ENCODE measurements at regions not wholly inside any gene's neighbourhood (a gene's known extent, or its start where the extent isn't known, plus 50 kb on each side); places are given as distances from the start of the nearest gene placed in this dataset.

DNA sequence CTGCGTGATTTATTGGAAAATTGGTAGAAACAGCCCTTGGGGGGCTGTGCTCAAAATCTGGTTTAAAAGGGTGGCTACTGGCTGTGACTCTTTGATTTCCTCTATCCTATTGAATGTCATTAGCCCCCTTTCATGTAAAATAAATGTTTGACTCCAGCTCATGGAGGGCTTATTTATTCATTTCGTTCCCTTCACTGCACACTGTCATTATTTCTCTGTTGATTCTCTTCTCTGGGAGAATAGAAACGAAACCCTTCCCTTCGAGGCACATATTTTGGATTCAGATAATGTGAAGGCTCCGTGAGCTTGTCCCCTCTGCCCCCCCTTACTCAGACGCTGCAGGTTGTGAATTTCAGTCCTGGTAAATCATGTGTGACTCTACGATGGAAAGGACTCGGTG lies 203.9 kb upstream of the GPR26 start:
- Mint-ChIP-seq H3K4me3 (no peak overlapping the region), H3K9me3 (no peaks in the 10 kb centered on the region), H3K4me1 (ENCODE audit: low read depth) (no peaks in the 10 kb centered on the region), H3K36me3 (no peaks in the 10 kb centered on the region), H3K27me3 (peaks cover 4% of the 10 kb centered on the region), H3K27ac (no peak overlapping the region)
- DNase-seq = no peak
- CTCF ChIA-PET = no interaction called here
- POLR2A ChIA-PET = no interaction called here
- intact Hi-C loops (cut with micrococcal nuclease) = no loop called here

DNA sequence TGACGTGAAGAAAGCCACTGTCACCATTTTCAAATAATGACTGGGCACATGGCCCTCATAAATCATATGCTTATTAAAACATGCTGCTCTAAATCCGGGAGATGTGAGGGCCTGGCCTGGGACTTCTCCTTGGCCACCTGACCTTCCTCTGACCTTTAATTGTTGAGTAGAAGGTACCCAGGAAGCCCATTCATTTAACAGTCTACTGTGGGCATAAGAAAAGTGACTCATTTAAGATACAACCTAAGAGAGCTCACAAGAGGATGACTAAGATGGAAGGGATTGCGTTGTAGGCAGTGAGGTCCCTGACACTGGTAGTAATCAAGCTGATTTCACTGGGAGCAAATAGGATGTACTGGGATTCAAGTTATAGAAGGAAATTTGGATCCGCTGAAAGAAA lies 203.4 kb upstream of the GPR26 start:
- no peaks in the 10 kb centered on the region for H3K36me3 Mint-ChIP-seq
- ChIA-PET CTCF (no interaction called here), POLR2A (no interaction called here)
- no peak for DNase-seq
- no peak overlapping the region for H3K27ac Mint-ChIP-seq
- no peaks in the 10 kb centered on the region for H3K4me1 Mint-ChIP-seq (ENCODE audit: low read depth)
- H3K4me3 Mint-ChIP-seq = no peak overlapping the region
- intact Hi-C loops (cut with micrococcal nuclease) = no loop called here
- peaks cover 4% of the 10 kb centered on the region for H3K27me3 Mint-ChIP-seq
- H3K9me3 Mint-ChIP-seq = no peaks in the 10 kb centered on the region

DNA sequence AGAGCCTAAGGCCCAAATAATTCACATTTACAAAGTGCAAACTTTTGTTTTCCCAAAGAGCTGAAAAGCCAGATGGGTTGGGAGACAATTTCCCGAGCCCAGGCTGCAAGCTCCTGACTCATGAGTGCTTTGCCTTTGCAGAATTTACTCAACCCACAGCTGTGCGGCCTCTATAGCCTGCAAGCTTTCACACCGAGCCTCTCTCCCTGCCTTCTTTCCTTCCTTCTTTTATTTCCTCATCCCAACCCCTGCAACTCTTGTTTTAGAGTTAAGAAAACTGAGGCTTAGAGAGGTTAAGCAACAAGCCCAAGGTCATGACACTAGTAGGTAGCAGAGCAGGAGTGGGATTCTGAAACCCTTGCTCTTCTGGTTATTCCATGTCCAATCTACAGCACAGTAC lies 203.0 kb upstream of the GPR26 start:
- H3K36me3 Mint-ChIP-seq = no peaks in the 10 kb centered on the region
- peaks cover 4% of the 10 kb centered on the region for H3K27me3 Mint-ChIP-seq
- POLR2A ChIA-PET = no interaction called here
- H3K27ac Mint-ChIP-seq = no peak overlapping the region
- no peaks in the 10 kb centered on the region for H3K4me1 Mint-ChIP-seq (ENCODE audit: low read depth)
- intact Hi-C loops (cut with micrococcal nuclease) = no loop called here
- no peak for DNase-seq
- CTCF ChIA-PET = no interaction called here
- H3K9me3 Mint-ChIP-seq = no peaks in the 10 kb centered on the region
- H3K4me3 Mint-ChIP-seq = no peak overlapping the region

DNA sequence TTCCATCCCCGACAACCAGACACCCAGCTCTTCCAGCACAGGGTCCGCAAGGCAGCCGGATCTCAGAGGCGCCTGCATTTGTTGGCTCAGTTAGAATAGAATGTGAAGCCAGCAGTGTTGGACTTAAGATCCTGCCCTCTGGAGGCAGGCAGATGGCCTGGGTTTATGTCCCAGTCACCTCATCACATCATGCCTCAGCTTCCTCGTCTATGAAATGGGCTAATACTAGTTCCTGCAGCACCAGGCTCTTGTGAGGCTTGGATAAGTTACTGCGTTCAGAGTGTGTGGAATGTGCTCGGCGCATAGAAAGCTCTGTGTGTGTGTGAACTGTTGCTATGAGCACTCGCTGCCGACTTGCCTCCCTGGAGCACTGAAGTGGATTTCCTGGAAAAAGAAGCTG lies 202.5 kb upstream of the GPR26 start:
- DNase-seq = no peak
- H3K27ac Mint-ChIP-seq = no peak overlapping the region
- POLR2A ChIA-PET = no interaction called here
- peaks cover 3% of the 10 kb centered on the region for H3K27me3 Mint-ChIP-seq
- intact Hi-C loops (cut with micrococcal nuclease) = no loop called here
- CTCF ChIA-PET = no interaction called here
- no peaks in the 10 kb centered on the region for H3K4me1 Mint-ChIP-seq (ENCODE audit: low read depth)
- no peak overlapping the region for H3K4me3 Mint-ChIP-seq
- H3K9me3 Mint-ChIP-seq = no peaks in the 10 kb centered on the region
- H3K36me3 Mint-ChIP-seq = no peaks in the 10 kb centered on the region

DNA sequence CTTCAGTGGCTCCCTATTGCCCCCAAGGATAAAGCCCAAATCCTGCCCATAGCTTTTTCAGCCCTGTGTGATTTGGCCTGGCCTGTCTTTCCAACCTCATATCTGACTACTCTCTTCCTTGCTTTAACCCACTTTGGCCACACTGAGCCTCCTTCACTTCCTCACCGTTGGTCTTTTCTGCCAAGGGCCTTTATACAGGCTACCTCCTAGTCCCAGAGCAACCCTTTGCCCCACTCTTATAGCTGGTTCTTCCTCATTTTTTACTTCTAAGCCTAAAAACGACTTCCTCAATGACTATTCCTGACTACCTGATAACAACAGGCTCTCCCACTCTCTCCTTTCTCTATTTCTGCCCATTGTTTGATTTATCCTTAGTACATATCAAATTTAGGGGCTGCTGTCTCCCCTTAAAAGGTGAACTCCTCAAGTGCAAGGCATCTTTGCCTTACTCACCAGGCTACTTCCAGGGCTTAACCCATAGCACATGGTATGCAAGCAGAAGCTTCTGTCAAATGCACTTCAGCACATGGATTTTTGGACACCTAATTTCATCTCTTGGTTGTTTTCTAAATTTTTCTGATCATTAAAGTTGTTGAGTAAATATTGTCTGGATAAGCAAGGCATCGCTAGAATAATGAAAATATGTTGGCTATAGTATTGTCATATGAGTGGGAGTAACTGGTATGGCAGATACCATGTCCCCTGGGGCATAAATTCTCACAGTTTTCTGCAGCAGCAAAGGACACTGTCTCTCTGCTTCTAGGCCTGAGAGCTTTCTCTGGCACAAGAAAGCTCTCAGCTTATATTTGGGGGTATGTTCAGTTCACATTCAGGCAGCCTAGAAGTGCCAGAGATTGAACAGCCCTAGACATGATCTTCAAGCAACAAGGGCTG lies 201.5 kb upstream of the GPR26 start:
- H3K4me1 Mint-ChIP-seq (ENCODE audit: low read depth) = no peaks in the 10 kb centered on the region

DNA sequence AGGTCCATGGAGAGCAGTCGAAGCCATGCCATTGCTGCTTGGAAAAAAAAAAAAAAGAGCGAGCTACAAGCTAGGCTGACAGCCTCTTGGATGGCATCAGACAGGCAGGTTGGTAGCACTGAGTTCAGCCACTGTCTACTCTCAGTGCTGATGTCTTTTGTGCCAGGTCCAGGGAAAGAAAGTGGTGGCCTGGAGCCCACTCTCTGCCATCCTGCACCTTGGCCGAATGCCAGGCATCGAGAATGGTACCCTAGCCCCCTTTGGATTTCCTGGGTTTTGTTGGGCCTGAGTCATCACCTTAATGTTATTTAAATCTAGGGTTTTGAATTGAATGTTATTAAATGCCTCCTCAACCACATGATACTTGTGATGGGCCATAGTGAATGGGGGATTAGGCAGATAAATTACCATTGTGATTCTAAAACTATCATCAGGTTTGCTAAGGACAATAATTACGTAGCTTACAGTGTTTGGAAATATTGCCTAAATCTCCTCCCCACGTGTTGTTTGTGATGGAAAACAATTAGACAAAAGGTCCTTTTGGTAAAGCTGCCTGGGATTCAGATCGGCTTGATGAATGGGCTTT lies 195.7 kb upstream of the GPR26 start:
- Mint-ChIP-seq H3K4me1 (ENCODE audit: low read depth) (no peaks in the 10 kb centered on the region), H3K27me3 (peaks cover 1% of the 10 kb centered on the region), H3K27ac (no peak overlapping the region), H3K9me3 (no peaks in the 10 kb centered on the region), H3K36me3 (no peaks in the 10 kb centered on the region), H3K4me3 (no peak overlapping the region)
- ChIA-PET POLR2A (no interaction called here), CTCF (no interaction called here)
- DNase-seq = no peak
- intact Hi-C loops (cut with micrococcal nuclease) = no loop called here

More for the DNA sequence above, 201.5 kb upstream of the GPR26 start:
- ChIA-PET CTCF (no interaction called here), POLR2A (no interaction called here)
- Mint-ChIP-seq H3K27ac (no peak overlapping the region), H3K36me3 (no peaks in the 10 kb centered on the region), H3K27me3 (peaks cover 3% of the 10 kb centered on the region), H3K9me3 (no peaks in the 10 kb centered on the region), H3K4me3 (no peak overlapping the region)
- no peak for DNase-seq
- intact Hi-C loops (cut with micrococcal nuclease) = no loop called here

DNA sequence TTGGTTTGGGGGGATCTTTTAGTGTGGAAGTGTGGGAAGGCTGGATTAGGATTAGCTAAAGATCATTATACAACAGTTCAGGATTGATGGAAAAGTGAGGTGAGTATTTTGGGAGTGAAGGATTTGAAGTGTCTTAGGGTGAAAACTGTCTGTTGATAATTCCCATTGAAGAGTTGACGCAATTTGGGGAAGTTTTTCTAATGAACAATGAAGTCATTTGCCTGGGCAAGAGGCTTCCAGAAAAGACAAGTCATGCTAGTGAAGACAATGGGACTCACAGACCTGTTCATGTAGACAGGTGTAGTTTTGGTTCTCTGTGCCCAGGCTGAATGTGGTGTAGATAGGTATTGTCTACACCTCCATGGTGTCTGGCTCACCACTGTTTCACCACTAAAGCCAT lies 194.3 kb upstream of the GPR26 start:
- H3K4me3 Mint-ChIP-seq = no peak overlapping the region
- H3K27me3 Mint-ChIP-seq = peaks cover 1% of the 10 kb centered on the region
- ChIA-PET CTCF (no interaction called here), POLR2A (no interaction called here)
- intact Hi-C loops (cut with micrococcal nuclease) = no loop called here
- no peak overlapping the region for H3K27ac Mint-ChIP-seq
- H3K9me3 Mint-ChIP-seq = no peaks in the 10 kb centered on the region
- no peak for DNase-seq
- H3K4me1 Mint-ChIP-seq (ENCODE audit: low read depth) = no peaks in the 10 kb centered on the region
- no peaks in the 10 kb centered on the region for H3K36me3 Mint-ChIP-seq

DNA sequence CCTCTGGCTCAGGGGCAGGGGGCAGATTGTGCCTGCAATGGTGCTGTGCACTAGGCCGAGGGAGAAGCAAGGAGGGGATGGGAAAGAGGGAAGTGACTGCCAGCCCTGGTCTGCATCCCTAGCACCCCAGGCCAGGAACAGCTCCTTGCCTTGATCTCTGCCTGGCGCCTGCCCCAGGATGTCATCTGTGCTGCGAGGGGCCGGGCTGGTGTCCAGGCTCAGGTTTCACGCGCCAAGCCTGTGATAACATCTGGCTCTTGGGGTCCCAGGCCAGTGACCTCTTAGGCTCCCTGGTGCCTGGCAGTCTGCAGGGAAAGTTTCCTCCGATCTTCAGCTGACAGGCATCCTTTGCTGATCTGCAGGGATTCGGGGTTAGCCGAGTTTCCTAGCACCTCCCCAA lies 193.5 kb upstream of the GPR26 start:
- intact Hi-C loops (cut with micrococcal nuclease) = no loop called here
- no peaks in the 10 kb centered on the region for H3K4me1 Mint-ChIP-seq (ENCODE audit: low read depth)
- ChIA-PET POLR2A (no interaction called here), CTCF (no interaction called here)
- no peak overlapping the region for H3K4me3 Mint-ChIP-seq
- H3K36me3 Mint-ChIP-seq = no peaks in the 10 kb centered on the region
- no peak for DNase-seq
- peaks cover 1% of the 10 kb centered on the region for H3K27me3 Mint-ChIP-seq
- no peaks in the 10 kb centered on the region for H3K9me3 Mint-ChIP-seq
- H3K27ac Mint-ChIP-seq = no peak overlapping the region

DNA sequence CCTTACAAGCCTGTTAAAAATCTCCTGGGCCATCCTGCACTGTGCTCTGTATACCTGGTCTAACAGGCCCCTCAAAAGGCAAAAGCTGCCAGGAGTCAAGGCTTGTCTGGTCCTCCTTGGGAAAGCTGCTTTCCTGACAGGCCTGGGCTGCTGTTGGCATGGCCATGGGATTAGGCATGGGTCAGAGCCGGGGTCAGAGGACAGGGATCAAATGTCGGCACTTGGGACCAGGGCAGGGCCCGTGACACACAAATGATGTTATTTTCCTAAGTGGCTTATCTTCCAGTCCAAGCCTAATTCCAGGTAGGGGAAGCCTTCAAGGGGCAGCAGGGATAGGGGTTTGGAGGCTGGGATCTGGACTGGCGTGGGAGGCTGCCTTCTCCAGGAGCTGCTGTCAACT lies 191.5 kb upstream of the GPR26 start:
- peaks cover 3% of the 10 kb centered on the region for H3K27me3 Mint-ChIP-seq
- POLR2A ChIA-PET = no interaction called here
- CTCF ChIA-PET = no interaction called here
- intact Hi-C loops (cut with micrococcal nuclease) = no loop called here
- H3K4me1 Mint-ChIP-seq (ENCODE audit: low read depth) = no peaks in the 10 kb centered on the region
- no peaks in the 10 kb centered on the region for H3K9me3 Mint-ChIP-seq
- no peak overlapping the region for H3K4me3 Mint-ChIP-seq
- H3K36me3 Mint-ChIP-seq = no peaks in the 10 kb centered on the region
- H3K27ac Mint-ChIP-seq = no peak overlapping the region
- DNase-seq = no peak

DNA sequence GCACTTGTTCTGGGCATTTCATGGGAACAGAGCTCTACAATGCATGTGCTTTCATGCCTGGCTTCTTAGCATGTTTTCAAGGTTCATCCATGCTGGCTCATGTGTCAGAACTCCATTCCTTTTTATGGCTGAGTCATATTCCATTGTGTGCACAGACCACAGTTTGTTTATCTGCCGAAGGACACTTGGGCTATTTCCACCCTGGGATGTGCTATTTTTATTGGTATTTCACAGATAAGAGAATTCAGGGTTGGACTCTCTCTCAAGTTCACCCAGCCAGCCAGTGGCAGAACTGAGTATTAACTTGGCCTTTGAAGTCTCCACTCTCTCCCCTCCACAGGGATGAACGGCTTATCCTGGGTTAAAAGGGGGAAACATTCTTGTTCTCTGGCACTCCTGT lies 190.7 kb upstream of the GPR26 start:
- POLR2A ChIA-PET = no interaction called here
- intact Hi-C loops (cut with micrococcal nuclease) = no loop called here
- H3K36me3 Mint-ChIP-seq = no peaks in the 10 kb centered on the region
- H3K4me1 Mint-ChIP-seq (ENCODE audit: low read depth) = no peaks in the 10 kb centered on the region
- no peak overlapping the region for H3K4me3 Mint-ChIP-seq
- no peaks in the 10 kb centered on the region for H3K9me3 Mint-ChIP-seq
- H3K27me3 Mint-ChIP-seq = peaks cover 4% of the 10 kb centered on the region
- no peak overlapping the region for H3K27ac Mint-ChIP-seq
- DNase-seq = no peak
- CTCF ChIA-PET = no interaction called here

DNA sequence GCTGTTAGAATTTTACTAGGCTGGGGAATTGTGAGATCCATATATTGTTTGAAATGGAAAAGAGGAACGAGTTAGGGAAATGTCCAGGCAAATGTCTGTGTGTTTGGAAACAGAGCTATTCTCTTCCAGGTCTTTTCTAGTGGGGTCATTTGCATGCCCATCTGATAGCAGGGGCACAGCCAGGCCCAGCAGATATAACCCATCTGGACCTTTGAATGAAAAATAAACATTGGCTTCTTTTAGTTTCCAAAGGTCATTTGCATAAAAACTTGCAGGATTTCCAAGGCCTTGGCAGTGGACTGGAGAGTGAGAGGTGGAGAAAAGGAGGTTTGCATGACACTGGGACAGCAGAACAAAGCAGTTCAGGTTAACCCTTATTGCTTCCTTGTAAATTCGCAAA lies 188.0 kb upstream of the GPR26 start:
- POLR2A ChIA-PET = no interaction called here
- H3K27ac Mint-ChIP-seq = no peak overlapping the region
- H3K4me3 Mint-ChIP-seq = no peak overlapping the region
- intact Hi-C loops (cut with micrococcal nuclease) = no loop called here
- peaks cover 7% of the 10 kb centered on the region for H3K27me3 Mint-ChIP-seq
- H3K9me3 Mint-ChIP-seq = no peaks in the 10 kb centered on the region
- no peaks in the 10 kb centered on the region for H3K36me3 Mint-ChIP-seq
- no peaks in the 10 kb centered on the region for H3K4me1 Mint-ChIP-seq (ENCODE audit: low read depth)
- CTCF ChIA-PET = no interaction called here
- DNase-seq = no peak

DNA sequence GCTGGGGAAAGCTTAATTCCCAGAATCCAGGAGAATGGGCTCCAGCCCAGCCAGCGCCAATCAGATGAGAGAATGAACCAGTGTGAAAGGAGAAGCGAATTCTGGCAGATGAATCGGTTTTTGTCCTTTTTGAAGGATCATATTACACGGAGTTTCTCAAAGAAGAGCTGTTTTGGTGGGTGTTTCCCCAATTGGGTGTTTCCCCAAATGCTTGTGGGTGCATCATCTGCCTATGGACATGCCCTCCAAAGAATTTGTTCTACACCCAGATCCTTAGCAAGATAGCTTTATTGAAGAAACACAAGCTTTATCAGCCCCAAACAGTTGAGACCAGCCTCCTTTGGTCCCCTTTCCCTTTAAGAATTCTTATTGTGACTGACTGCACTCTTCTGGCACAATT lies 186.5 kb upstream of the GPR26 start:
- no peaks in the 10 kb centered on the region for H3K4me1 Mint-ChIP-seq (ENCODE audit: low read depth)
- ChIA-PET POLR2A (no interaction called here), CTCF (no interaction called here)
- intact Hi-C loops (cut with micrococcal nuclease) = no loop called here
- no peaks in the 10 kb centered on the region for H3K36me3 Mint-ChIP-seq
- no peaks in the 10 kb centered on the region for H3K9me3 Mint-ChIP-seq
- H3K27me3 Mint-ChIP-seq = peaks cover 7% of the 10 kb centered on the region
- DNase-seq = no peak
- no peak overlapping the region for H3K27ac Mint-ChIP-seq
- H3K4me3 Mint-ChIP-seq = no peak overlapping the region

DNA sequence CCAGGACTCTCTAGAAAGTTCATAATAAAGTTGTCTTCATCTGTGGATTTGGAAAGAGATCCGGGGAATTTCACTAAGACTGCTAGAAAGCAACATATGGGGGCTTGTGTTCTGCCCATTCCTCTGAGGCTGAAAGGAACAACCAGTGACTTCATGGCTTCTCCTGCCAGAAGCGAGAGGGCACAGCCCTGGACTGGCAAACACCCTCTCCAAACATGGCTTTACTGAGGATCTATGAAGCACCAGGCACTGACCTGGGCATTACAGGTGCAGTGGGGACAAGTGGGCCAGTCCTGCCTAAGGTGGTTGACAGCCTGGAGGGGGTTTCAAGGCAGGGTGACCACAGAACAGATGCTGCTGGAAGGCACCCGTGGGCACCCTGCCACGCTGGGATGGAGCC lies 185.8 kb upstream of the GPR26 start:
- Mint-ChIP-seq H3K36me3 (no peaks in the 10 kb centered on the region), H3K27me3 (peaks cover 6% of the 10 kb centered on the region), H3K4me1 (ENCODE audit: low read depth) (no peaks in the 10 kb centered on the region), H3K27ac (no peak overlapping the region), H3K9me3 (no peaks in the 10 kb centered on the region), H3K4me3 (no peak overlapping the region)
- no peak for DNase-seq
- ChIA-PET CTCF (no interaction called here), POLR2A (no interaction called here)
- intact Hi-C loops (cut with micrococcal nuclease) = no loop called here
